ENCODE measurements at regions not wholly inside any gene's neighbourhood (a gene's known extent, or its start where the extent isn't known, plus 50 kb on each side); places are given as distances from the start of the nearest gene placed in this dataset.

- Histone ChIP-seq H3K14ac (ENCODE audit: insufficient read depth, low read length) (no peak overlapping the region), H4K8ac (replicated peaks; ENCODE audit: insufficient read length, low read depth, low read length) (no peak overlapping the region), H3K79me1 (ENCODE audit: insufficient read depth, low read depth, low read length, poor library complexity, severe bottlenecking) (no peaks in the 10 kb centered on the region), H2AK5ac (ENCODE audit: insufficient read length, low read length) (no peak overlapping the region), H2BK20ac (ENCODE audit: low read depth, low read length, poor library complexity, severe bottlenecking) (no peak overlapping the region), H3K4me1 (ENCODE audit: insufficient read depth, low read length) (no peaks in the 10 kb centered on the region), H2BK120ac (ENCODE audit: low read depth, low read length, poor library complexity, severe bottlenecking) (no peak overlapping the region), H3K79me2 (ENCODE audit: insufficient read depth, low read length) (no peaks in the 10 kb centered on the region), H3K9ac (ENCODE audit: extremely low read depth, insufficient read length, low read length) (no peak overlapping the region), H4K91ac (ENCODE audit: insufficient read length, low read depth, low read length) (no peak overlapping the region), H3K27ac (ENCODE audit: insufficient read length, low read depth, low read length) (no peak overlapping the region), H3T11ph (ENCODE audit: low read length) (no peak overlapping the region), H3K9me3 (ENCODE audit: control insufficient read depth, low read depth, low read length) (no peaks in the 10 kb centered on the region), H3K4me2 (ENCODE audit: insufficient read depth, insufficient read length, low read length) (no peak overlapping the region), H3K4ac (ENCODE audit: low read depth, low read length) (no peak overlapping the region), H2AFZ (ENCODE audit: low read length) (no peak overlapping the region), H3K23me2 (ENCODE audit: insufficient read length, low read depth, low read length, poor library complexity, severe bottlenecking) (no peaks in the 10 kb centered on the region), H2BK12ac (ENCODE audit: insufficient read length, low read depth, low read length) (no peak overlapping the region), H2BK15ac (ENCODE audit: low read depth, low read length) (no peak overlapping the region), H3K56ac (ENCODE audit: insufficient read length, low read depth, low read length) (no peak overlapping the region), H3K23ac (ENCODE audit: insufficient read length, low read depth, low read length) (no peak overlapping the region), H4K5ac (ENCODE audit: insufficient read length, low read depth, low read length) (no peak overlapping the region), H3K27me3 (ENCODE audit: insufficient read depth, low read length) (no peaks in the 10 kb centered on the region; the same call in 1 of the 2 replicates), H3K18ac (ENCODE audit: insufficient read length, low read depth, low read length) (no peak overlapping the region), H2BK5ac (ENCODE audit: insufficient read length, low read length) (no peak overlapping the region), H4K20me1 (ENCODE audit: control insufficient read depth, insufficient read depth, insufficient read length) (no peaks in the 10 kb centered on the region)
- no peak for DNase-seq
- no CpG with 5 or more reads among the region's 5 CpGs for WGBS (ENCODE audit: extremely low coverage, insufficient read length, low lambda C conversion rate)
- Mint-ChIP-seq H3K27me3 (ENCODE audit: low read depth) (peaks cover 33% of the 10 kb centered on the region), H3K9me3 (peaks cover 11 to 13% of the 10 kb centered on the region in 2 experiments; a peak in 4 of 5 replicates), H3K4me3 (no peak overlapping the region), H3K4me1 (no peaks in the 10 kb centered on the region), H3K36me3 (ENCODE audit: insufficient read depth in 1 of 3, low read depth in 3 of 3) (peaks cover 0 to 5% (median 3%) of the 10 kb centered on the region in 3 experiments; a peak in 2 of 7 replicates), H3K27ac (no peak overlapping the region)
- TF ChIP-seq CTCF (conservative IDR thresholded peaks at IDR 0.05) = no peak
Observed at GRCh38 chr11:129749141-129749540, 66.5 kb upstream of the TMEM45B start.
